OCI-LY1 (cell line): ENCODE measurements at regions not wholly inside any gene's neighbourhood (a gene's known extent, or its start where the extent isn't known, plus 50 kb on each side); places are given as distances from the start of the nearest gene placed in this dataset.

ENCODE experiments used
- H2AFZ ChIP-seq: fragments of 200-600 bp; sonication (generic), shearing (Covaris generic); 2 replicates; pipeline ENCODE4 v1.6.0; 2014; ENCODE audit warnings: antibody characterized with exemption, mild to moderate bottlenecking, low read length
- H3F3A ChIP-seq: fragments of 200-600 bp; sonication (generic), shearing (Covaris generic); 2 replicates; pipeline ENCODE4 v1.6.0; 2014; ENCODE audit warnings: mild to moderate bottlenecking, antibody characterized with exemption, low read length, moderate library complexity; ENCODE audit not compliant: insufficient read depth
- H3K27ac ChIP-seq: fragments of 200-600 bp; sonication (generic); 2 replicates; pipeline ENCODE4 v1.5.1; 2014; ENCODE audit warnings: low read length, mixed run types, mild to moderate bottlenecking, low read depth; ENCODE audit not compliant: poor library complexity, severe bottlenecking
- H3K27me3 ChIP-seq: fragments of 200-600 bp; sonication (generic); 2 replicates; pipeline ENCODE4 v1.6.0; 2014; ENCODE audit warnings: antibody characterized with exemption, mild to moderate bottlenecking, low read length, moderate library complexity; ENCODE audit not compliant: insufficient read depth
- H3K36me3 ChIP-seq: fragments of 200-600 bp; sonication (generic); 2 replicates; pipeline ENCODE4 v1.6.1; 2014; ENCODE audit warnings: mild to moderate bottlenecking, antibody characterized with exemption, low read length, moderate library complexity, mixed read lengths; ENCODE audit not compliant: insufficient read depth
- H3K4me1 ChIP-seq: fragments of 200-600 bp; sonication (generic); 2 replicates; pipeline ENCODE4 v1.5.1; 2014; ENCODE audit warnings: mild to moderate bottlenecking, low read length, moderate library complexity; ENCODE audit not compliant: insufficient read depth, severe bottlenecking
- H3K4me2 ChIP-seq: fragments of 200-600 bp; sonication (generic), shearing (Covaris generic); 2 replicates; pipeline ENCODE4 v1.6.1; 2014; ENCODE audit warnings: low read length
- H3K4me3 ChIP-seq: fragments of 200-600 bp; sonication (generic); 2 replicates; pipeline ENCODE4 v1.5.1; 2014; ENCODE audit warnings: low read length, low read depth, mild to moderate bottlenecking, mixed read lengths; ENCODE audit not compliant: poor library complexity, severe bottlenecking
- H3K79me2 ChIP-seq: fragments of 200-600 bp; shearing (Covaris generic); 2 replicates; pipeline ENCODE4 v1.6.1; 2016; ENCODE audit warnings: mixed run types, low read length, mixed read lengths; ENCODE audit not compliant: insufficient read depth
- H3K9ac ChIP-seq: fragments of 200-600 bp; sonication (generic), shearing (Covaris generic); 2 replicates; pipeline ENCODE4 v1.6.1; 2014; ENCODE audit warnings: mild to moderate bottlenecking, low read length, mixed read lengths
- H3K9me2 ChIP-seq: fragments of 200-600 bp; sonication (generic), shearing (Covaris generic); 2 replicates; pipeline ENCODE4 v1.6.1; 2014; ENCODE audit warnings: low read depth, mild to moderate bottlenecking, low read length, mixed read lengths
- H3K9me3 ChIP-seq: fragments of 200-600 bp; shearing (Covaris generic); 2 replicates; pipeline ENCODE4 v1.6.1; 2014; ENCODE audit warnings: low read length, mixed read lengths
- H4K20me1 ChIP-seq: fragments of 200-600 bp; sonication (generic), shearing (Covaris generic); 2 replicates; pipeline ENCODE4 v1.6.0; 2016; ENCODE audit warnings: mild to moderate bottlenecking, low read length; ENCODE audit not compliant: insufficient read depth
- EZH2 ChIP-seq: fragments of 200-600 bp; sonication (generic), shearing (Covaris generic); IDR thresholded peaks from 2 replicates; pipeline ENCODE4 v1.8.0; 2017; ENCODE audit warnings: borderline replicate concordance, mixed run types, mild to moderate bottlenecking, antibody characterized with exemption, low read length, moderate library complexity, mixed read lengths
- TF ChIP-seq, protein P1 (sequence below): fragments of 200-600 bp; sonication (generic), shearing (Covaris generic); IDR thresholded peaks from 2 replicates; pipeline ENCODE4 v1.5.1; 2017; ENCODE audit warnings: mild to moderate bottlenecking, antibody characterized with exemption, low read length, moderate library complexity, mixed read lengths

DNA sequence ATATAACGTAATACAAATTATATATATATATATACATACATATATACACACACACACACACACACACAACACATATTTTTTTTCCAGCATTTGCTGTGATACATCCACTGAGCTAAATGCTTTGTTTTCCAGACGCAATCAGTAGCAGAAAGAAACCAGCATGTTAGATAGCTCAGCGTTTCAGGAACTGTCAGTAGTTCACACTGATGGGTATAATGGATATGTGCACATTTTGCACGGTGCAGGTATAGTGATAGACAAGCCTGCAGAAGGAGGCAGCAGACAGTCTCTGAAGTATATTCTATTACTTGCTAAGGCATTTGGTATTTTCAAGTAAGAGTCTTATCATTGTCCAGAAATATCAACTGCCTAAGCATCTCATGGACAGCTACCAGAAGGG lies 741.6 kb upstream of the HS3ST1 start:
- H3K4me2 ChIP-seq, result no peak overlapping the region
- no peaks in the 10 kb centered on the region for H4K20me1 ChIP-seq
- H2AFZ ChIP-seq, result no peak overlapping the region
- H3F3A ChIP-seq, result no peaks in the 10 kb centered on the region
- no peaks in the 10 kb centered on the region for H3K4me1 ChIP-seq
- TF ChIP-seq, protein P1, sequence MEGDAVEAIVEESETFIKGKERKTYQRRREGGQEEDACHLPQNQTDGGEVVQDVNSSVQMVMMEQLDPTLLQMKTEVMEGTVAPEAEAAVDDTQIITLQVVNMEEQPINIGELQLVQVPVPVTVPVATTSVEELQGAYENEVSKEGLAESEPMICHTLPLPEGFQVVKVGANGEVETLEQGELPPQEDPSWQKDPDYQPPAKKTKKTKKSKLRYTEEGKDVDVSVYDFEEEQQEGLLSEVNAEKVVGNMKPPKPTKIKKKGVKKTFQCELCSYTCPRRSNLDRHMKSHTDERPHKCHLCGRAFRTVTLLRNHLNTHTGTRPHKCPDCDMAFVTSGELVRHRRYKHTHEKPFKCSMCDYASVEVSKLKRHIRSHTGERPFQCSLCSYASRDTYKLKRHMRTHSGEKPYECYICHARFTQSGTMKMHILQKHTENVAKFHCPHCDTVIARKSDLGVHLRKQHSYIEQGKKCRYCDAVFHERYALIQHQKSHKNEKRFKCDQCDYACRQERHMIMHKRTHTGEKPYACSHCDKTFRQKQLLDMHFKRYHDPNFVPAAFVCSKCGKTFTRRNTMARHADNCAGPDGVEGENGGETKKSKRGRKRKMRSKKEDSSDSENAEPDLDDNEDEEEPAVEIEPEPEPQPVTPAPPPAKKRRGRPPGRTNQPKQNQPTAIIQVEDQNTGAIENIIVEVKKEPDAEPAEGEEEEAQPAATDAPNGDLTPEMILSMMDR, result no peak
- TF ChIP-seq EZH2, result no peak
- H3K4me3 ChIP-seq, result no peak overlapping the region
- no peaks in the 10 kb centered on the region for H3K27me3 ChIP-seq
- H3K27ac ChIP-seq, result no peak overlapping the region
- no peaks in the 10 kb centered on the region for H3K9me2 ChIP-seq
- no peak overlapping the region for H3K9ac ChIP-seq
- no peaks in the 10 kb centered on the region for H3K36me3 ChIP-seq
- H3K9me3 ChIP-seq, result no peaks in the 10 kb centered on the region
- H3K79me2 ChIP-seq, result no peaks in the 10 kb centered on the region

DNA sequence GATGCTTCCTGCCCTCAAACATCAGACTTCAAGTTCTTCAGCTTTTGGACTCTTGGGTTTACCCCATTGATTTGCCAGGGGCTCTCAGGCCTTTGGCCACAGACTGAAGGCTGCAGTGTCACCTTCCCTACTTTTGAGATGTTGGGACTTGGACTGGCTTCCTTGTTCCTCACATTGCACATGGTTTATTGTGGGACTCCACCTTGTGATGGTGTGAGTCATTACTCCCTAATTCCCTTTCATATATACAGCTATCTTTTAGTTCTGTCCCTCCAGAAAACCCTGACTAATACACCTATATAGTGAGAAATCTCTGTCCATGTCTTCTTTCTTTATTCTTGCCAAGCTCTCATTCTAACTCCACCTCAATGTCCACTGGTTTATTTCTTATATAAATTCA lies 736.9 kb upstream of the HS3ST1 start:
- H3K4me2 ChIP-seq, result no peak overlapping the region
- no peak for TF ChIP-seq EZH2
- TF ChIP-seq, protein P1, result no peak
- H3K4me1 ChIP-seq, result no peaks in the 10 kb centered on the region
- no peak overlapping the region for H2AFZ ChIP-seq
- no peaks in the 10 kb centered on the region for H3K27me3 ChIP-seq
- H3K36me3 ChIP-seq, result no peaks in the 10 kb centered on the region
- H3K4me3 ChIP-seq, result no peak overlapping the region
- H3K9ac ChIP-seq, result no peak overlapping the region
- H3K9me2 ChIP-seq, result no peaks in the 10 kb centered on the region
- H3K79me2 ChIP-seq, result no peaks in the 10 kb centered on the region
- no peaks in the 10 kb centered on the region for H3F3A ChIP-seq
- H3K27ac ChIP-seq, result no peak overlapping the region
- H3K9me3 ChIP-seq, result no peaks in the 10 kb centered on the region
- no peaks in the 10 kb centered on the region for H4K20me1 ChIP-seq

DNA sequence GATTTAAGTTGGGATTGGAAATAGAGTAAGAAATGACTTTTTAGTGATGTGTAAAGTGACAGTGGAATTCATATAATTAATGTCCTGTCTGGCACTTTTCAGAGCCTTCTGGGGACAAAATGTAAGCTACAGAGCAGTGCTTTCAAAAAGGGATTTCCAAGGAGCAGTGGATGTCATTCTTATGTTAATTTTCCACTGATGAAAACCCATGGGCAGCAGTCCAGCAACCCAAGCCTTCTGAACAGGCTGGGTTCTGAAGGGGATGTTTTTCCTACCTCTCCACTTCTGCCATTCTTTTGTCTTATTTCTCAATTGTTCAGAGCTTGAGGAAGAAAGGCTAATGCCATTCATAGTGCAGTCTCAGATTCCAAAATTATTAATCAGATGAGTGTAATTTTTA lies 717.6 kb upstream of the HS3ST1 start:
- TF ChIP-seq EZH2, result no peak
- TF ChIP-seq, protein P1, result no peak
- no peaks in the 10 kb centered on the region for H3K36me3 ChIP-seq
- no peaks in the 10 kb centered on the region for H3K79me2 ChIP-seq

More for the DNA sequence above, 717.6 kb upstream of the HS3ST1 start:
- Histone ChIP-seq H3K9me3 (no peaks in the 10 kb centered on the region), H2AFZ (no peak overlapping the region), H3K27me3 (no peaks in the 10 kb centered on the region), H4K20me1 (no peaks in the 10 kb centered on the region), H3K9me2 (no peaks in the 10 kb centered on the region), H3K9ac (no peak overlapping the region), H3K27ac (no peak overlapping the region), H3K4me2 (no peak overlapping the region), H3K4me3 (no peak overlapping the region), H3F3A (no peaks in the 10 kb centered on the region), H3K4me1 (no peaks in the 10 kb centered on the region)
